Tibial nerve (tissue), 4 donors: ENCODE measurements at regions not wholly inside any gene's neighbourhood (a gene's known extent, or its start where the extent isn't known, plus 50 kb on each side); places are given as distances from the start of the nearest gene placed in this dataset.

Experiments
- CTCF ChIP-seq, 5 experiments: fragments of 200-600 bp in 3 of 5; fragments of 450-650 bp in 2 of 5; sonication (generic) in 3 of 5; IDR thresholded peaks; one replicate each; pipeline ENCODE4 v1.5.1; 2016 to 2019; ENCODE audit warnings: antibody characterized with exemption in 5 of 5, mild to moderate bottlenecking in 3 of 5, moderate library complexity in 2 of 5
- EP300 ChIP-seq, 2 donors: sonication (generic); formaldehyde crosslinking; IDR thresholded peaks; one replicate each; pipeline ENCODE4 v1.6.1; 2017; ENCODE audit warnings: antibody characterized with exemption in 2 of 2, mild to moderate bottlenecking in 1 of 2

DNA sequence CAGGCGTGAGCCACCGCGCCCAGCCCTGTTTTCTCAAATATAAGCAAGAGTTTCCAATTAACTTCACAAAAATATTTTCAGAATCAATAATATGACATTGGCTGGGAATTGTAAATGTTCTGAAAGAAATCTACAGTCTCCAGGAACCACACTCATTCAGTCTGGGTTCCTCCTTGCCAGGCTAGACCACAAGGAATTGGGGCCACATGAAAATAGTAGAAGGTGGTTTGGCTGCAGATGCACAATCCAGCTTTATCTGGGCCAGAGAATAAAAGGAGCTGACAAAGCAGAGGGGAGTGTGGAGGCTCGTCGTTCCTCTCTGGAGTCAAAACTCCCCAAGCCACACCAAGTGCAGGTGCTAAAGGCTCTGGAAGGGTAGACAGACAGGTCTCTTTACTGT is 92.0 kb upstream of the OSMR start:
- no peak for TF ChIP-seq EP300 (IDR thresholded peaks at IDR 0.05)
- TF ChIP-seq CTCF (IDR thresholded peaks at IDR 0.05) = no peak
